ENCODE measurements at regions not wholly inside any gene's neighbourhood (a gene's known extent, or its start where the extent isn't known, plus 50 kb on each side); places are given as distances from the start of the nearest gene placed in this dataset.

DNA sequence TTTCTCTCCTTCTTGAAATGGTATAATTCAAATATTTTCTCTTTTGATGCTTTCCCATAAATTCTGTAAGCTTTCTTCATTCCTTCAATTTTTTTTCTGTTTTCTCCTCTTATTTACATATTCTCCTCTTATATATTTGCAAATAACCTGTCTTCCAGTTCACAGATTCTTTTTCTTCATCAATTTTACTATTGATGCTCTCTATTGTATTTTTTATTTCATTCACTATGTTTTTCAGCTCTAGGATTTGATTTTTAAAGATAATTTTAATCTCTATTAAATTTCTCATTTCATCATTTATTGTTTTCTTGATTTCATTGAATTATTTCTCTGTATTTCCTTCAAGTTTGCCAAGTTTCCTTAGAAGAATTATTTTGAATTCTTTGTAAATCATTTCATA, 54.0 kb upstream of the PRPS1L1 start:
- Histone ChIP-seq H3K4me1 (ENCODE audit: control insufficient read depth, insufficient read depth, low read length) (no peaks in the 10 kb centered on the region), H3K27me3 (replicated peaks; ENCODE audit: control insufficient read depth, insufficient read depth, low read length) (no peaks in the 10 kb centered on the region), H3K9me3 (ENCODE audit: control insufficient read depth, low read length) (peaks cover 27% of the 10 kb centered on the region), H3K9ac (ENCODE audit: low read length) (no peak overlapping the region), H3K4me3 (ENCODE audit: low read length) (no peak overlapping the region), H3K36me3 (ENCODE audit: control insufficient read depth, insufficient read depth, low read length, severe bottlenecking) (no peaks in the 10 kb centered on the region)
- no peak for DNase-seq (ENCODE audit: low read depth)

DNA sequence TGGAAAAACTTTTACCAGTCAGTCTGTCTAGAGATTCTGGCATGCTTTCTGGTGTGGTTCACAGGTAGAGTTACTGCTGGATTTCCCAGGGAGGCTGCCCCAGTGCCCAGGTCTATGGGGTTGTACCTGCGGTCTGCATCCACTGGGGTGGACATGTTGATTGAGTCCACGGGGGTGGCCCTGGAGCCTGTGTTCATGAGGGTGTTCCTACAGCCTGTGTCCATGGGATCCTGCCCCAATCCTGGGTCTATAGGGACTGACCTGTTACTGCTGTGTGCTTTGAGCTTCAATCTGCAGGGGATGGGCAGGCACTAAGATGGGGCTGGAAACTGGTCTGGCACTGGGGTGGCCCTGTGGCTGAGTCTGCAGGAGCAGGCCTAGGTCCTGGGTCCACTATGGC, 54.5 kb upstream of the PRPS1L1 start:
- H3K27me3 ChIP-seq (replicated peaks; ENCODE audit: control insufficient read depth, insufficient read depth, low read length), result no peaks in the 10 kb centered on the region
- no peak for DNase-seq (ENCODE audit: low read depth)
- no peak overlapping the region for H3K9ac ChIP-seq (ENCODE audit: low read length)
- H3K4me3 ChIP-seq (ENCODE audit: low read length), result no peak overlapping the region
- no peaks in the 10 kb centered on the region for H3K4me1 ChIP-seq (ENCODE audit: control insufficient read depth, insufficient read depth, low read length)
- H3K9me3 ChIP-seq (ENCODE audit: control insufficient read depth, low read length), result peaks cover 27% of the 10 kb centered on the region
- H3K36me3 ChIP-seq (ENCODE audit: control insufficient read depth, insufficient read depth, low read length, severe bottlenecking), result no peaks in the 10 kb centered on the region

DNA sequence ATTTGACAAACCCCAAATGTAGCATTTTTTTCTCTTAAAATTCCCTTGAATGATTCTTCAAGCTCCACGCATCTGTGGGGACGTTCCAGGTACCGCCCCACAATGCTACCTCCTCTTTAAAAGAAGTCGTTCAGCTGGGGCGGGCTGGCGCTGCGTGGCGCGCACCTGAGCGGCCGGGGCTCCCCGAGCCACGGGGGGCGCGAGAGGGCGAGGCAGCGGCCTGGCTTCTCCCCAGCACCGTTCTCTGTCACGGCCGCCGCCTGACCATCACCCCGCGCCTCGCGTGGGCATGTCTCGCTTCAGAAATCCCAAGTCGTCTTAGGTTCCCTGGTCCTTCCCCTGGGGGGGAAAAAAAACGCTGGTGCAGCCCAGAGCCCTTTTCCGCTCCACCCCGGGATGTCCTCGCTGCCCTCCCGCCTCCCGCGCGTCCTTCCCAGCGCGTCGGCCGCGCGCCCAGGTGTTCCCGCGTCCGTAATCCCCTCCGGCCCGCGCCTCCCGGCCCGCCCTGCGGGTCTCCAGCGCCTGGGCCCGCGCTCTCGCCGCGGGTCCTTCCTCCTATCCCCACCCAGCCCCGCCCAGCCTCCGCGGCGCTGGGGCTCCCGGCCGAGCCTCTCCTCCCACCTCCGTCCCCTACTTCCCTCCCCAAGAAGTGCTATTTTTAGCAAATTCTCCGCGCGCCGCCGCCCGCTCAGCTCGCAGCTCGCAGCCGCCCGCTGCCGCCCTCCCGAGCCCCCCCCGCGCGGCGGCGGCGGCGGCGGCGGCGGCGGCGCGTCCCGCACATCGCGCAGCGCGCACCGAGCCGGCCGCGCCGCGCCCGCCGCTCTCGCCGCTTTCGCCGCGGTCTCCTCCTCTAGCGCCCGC, 58.7 kb upstream of the PRPS1L1 start:
- H3K9me3 ChIP-seq (ENCODE audit: control insufficient read depth, low read length), result peaks cover 11% of the 10 kb centered on the region
- H3K9ac ChIP-seq (ENCODE audit: low read length), result peak overlapping the region; percentile 70
- no peaks in the 10 kb centered on the region for H3K36me3 ChIP-seq (ENCODE audit: control insufficient read depth, insufficient read depth, low read length, severe bottlenecking)
- peak; percentile 71 for DNase-seq (ENCODE audit: low read depth)
- no peaks in the 10 kb centered on the region for H3K4me1 ChIP-seq (ENCODE audit: control insufficient read depth, insufficient read depth, low read length)
- H3K4me3 ChIP-seq (ENCODE audit: low read length), result peak overlapping the region; percentile 85
- H3K27me3 ChIP-seq (replicated peaks; ENCODE audit: control insufficient read depth, insufficient read depth, low read length), result no peaks in the 10 kb centered on the region

DNA sequence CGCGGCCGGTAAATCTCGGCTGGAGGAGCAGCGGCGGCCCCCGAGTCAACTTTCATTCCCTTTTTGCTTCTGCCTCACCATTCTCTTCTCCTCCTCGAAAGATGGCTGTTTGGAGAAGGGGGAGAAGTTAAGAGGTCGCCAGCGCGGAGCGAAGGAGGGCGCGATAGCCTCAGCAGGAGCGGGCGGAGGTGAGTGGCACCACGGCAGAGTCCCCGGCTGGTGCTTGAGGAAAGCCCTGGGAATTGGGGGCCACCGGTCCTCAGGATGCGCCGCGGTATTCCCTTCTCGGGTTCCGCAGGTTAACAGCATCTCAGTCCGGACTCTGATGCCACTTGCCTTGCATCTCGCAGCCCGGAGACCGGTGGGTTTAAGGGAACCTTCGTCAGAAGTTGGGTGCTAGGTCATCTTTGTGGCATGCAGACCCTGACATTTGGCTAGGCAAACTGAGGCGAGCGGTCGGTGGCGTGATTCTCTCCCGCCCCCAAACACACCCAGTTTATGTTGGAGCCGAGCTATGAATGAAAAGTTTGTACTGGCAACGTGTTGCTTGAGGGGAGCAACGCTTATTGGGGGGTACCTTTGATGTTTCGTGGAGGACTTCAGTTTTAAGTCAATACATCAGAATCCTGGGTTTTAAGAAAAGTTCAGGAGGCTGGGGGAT, 59.5 kb upstream of the PRPS1L1 start:
- no peaks in the 10 kb centered on the region for H3K36me3 ChIP-seq (ENCODE audit: control insufficient read depth, insufficient read depth, low read length, severe bottlenecking)
- peaks cover 6% of the 10 kb centered on the region for H3K9me3 ChIP-seq (ENCODE audit: control insufficient read depth, low read length)
- no peaks in the 10 kb centered on the region for H3K27me3 ChIP-seq (replicated peaks; ENCODE audit: control insufficient read depth, insufficient read depth, low read length)
- H3K4me1 ChIP-seq (ENCODE audit: control insufficient read depth, insufficient read depth, low read length), result no peaks in the 10 kb centered on the region
- peak; percentile 51 for DNase-seq (ENCODE audit: low read depth)
- H3K4me3 ChIP-seq (ENCODE audit: low read length), result peak overlapping the region; percentile 85
- peak overlapping the region; percentile 62 for H3K9ac ChIP-seq (ENCODE audit: low read length)

DNA sequence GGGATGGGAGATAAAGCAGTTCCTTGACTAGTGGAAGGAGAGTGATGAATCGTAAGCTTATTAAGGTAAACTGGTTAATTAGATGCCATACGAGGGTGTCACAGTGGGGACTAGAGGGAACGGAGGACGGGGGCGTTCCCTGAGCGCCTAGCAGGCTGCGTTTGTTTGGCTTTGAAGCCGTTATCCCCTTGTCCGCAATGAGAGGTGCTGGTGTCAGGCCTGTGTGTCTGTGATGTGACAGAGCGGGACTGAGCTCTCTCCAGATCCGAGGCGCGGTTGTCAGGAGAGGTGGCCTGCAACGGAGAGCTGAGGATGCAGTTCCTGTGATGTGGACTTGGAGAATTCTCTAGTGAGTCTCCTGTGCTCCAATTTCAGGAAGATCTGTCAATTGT, 60.0 kb upstream of the PRPS1L1 start:
- no peaks in the 10 kb centered on the region for H3K36me3 ChIP-seq (ENCODE audit: control insufficient read depth, insufficient read depth, low read length, severe bottlenecking)
- peak overlapping the region; percentile 85 for H3K4me3 ChIP-seq (ENCODE audit: low read length)
- no peaks in the 10 kb centered on the region for H3K27me3 ChIP-seq (replicated peaks; ENCODE audit: control insufficient read depth, insufficient read depth, low read length)
- H3K4me1 ChIP-seq (ENCODE audit: control insufficient read depth, insufficient read depth, low read length), result no peaks in the 10 kb centered on the region
- H3K9me3 ChIP-seq (ENCODE audit: control insufficient read depth, low read length), result peaks cover under 1% of the 10 kb centered on the region
- DNase-seq (ENCODE audit: low read depth), result peak; percentile 18
- no peak overlapping the region for H3K9ac ChIP-seq (ENCODE audit: low read length)

DNA sequence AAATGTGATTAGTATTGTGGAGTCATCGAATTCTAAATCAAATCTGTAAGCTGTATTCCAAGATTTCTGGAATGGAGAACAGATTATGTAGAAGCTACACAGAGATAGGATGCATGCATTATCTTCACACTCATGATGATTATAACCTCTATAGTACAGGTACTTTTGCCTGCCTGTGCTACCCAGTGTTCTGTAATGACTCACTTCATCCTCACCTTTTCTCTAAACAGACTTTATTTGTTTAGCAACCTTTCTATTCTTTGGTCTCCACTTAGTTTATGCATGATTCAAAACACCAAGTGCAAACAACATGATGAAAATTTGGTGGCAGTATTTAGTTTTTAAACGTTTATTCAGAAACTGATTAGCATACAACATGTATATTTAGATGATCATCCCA, 68.4 kb upstream of the PRPS1L1 start:
- Histone ChIP-seq H3K27me3 (replicated peaks; ENCODE audit: control insufficient read depth, insufficient read depth, low read length) (no peaks in the 10 kb centered on the region), H3K9ac (ENCODE audit: low read length) (no peak overlapping the region), H3K9me3 (ENCODE audit: control insufficient read depth, low read length) (no peaks in the 10 kb centered on the region), H3K36me3 (ENCODE audit: control insufficient read depth, insufficient read depth, low read length, severe bottlenecking) (no peaks in the 10 kb centered on the region), H3K4me3 (ENCODE audit: low read length) (no peak overlapping the region), H3K4me1 (ENCODE audit: control insufficient read depth, insufficient read depth, low read length) (no peaks in the 10 kb centered on the region)
- no peak for DNase-seq (ENCODE audit: low read depth)

DNA sequence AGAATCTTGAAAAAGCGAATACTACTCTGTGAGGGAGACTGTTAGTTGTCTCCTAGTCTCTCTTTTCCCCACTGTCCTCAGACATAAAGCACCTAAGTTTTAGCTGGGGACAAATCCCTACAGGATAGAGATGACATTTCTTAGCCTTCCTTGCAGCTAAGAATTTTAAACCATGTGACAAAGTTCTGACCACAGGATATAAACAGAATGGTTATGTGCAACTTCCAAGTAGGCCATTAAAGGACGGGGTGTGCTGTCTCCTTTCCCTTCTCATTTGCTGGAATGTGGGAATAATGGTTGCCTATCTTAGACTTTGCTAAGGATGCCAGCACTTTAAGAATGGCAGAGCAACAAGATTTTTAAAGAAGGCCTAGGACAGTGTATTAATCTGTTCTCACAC, 74.9 kb upstream of the PRPS1L1 start:
- H3K9ac ChIP-seq (ENCODE audit: low read length), result no peak overlapping the region
- no peaks in the 10 kb centered on the region for H3K27me3 ChIP-seq (replicated peaks; ENCODE audit: control insufficient read depth, insufficient read depth, low read length)
- DNase-seq (ENCODE audit: low read depth), result no peak
- no peaks in the 10 kb centered on the region for H3K36me3 ChIP-seq (ENCODE audit: control insufficient read depth, insufficient read depth, low read length, severe bottlenecking)
- no peaks in the 10 kb centered on the region for H3K4me1 ChIP-seq (ENCODE audit: control insufficient read depth, insufficient read depth, low read length)
- H3K9me3 ChIP-seq (ENCODE audit: control insufficient read depth, low read length), result no peaks in the 10 kb centered on the region
- H3K4me3 ChIP-seq (ENCODE audit: low read length), result no peak overlapping the region

DNA sequence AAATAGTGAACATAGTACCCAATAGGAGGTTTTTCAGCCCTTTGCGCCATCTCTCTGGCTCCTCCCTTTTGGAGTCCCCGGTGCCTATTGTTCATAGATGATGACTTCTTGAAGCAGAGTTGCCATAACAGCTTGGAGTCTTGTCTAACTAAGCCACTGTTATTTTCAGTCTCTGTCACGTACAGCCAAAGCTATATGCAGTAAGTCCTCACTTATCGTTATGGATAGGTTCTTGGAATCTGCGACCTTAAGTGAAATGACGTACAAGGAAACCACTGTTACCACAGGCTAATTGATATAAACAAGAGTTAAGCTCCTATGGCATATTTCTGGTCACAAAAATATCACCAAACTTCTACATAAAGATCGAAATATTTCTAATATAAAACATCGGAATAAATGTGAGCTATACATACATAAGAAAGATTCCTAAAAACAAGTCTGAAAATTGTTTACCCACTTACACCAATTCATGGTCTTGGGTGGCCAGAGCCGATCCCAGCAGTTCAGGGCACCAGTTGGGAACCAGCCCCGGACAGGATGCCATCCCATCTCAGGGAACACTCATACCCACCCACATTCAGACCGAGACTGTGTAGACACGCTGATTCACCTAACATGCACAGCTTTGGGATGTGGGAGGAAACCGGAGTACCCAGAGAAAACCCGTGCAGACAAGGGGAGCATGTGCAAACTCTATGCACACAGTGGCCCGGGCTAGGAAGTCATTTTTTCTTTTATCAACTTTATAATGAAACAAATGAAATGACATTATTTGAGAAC, 76.0 kb upstream of the PRPS1L1 start:
- Histone ChIP-seq H3K9me3 (ENCODE audit: control insufficient read depth, low read length) (no peaks in the 10 kb centered on the region), H3K9ac (ENCODE audit: low read length) (no peak overlapping the region), H3K4me3 (ENCODE audit: low read length) (no peak overlapping the region), H3K36me3 (ENCODE audit: control insufficient read depth, insufficient read depth, low read length, severe bottlenecking) (no peaks in the 10 kb centered on the region), H3K27me3 (replicated peaks; ENCODE audit: control insufficient read depth, insufficient read depth, low read length) (no peaks in the 10 kb centered on the region), H3K4me1 (ENCODE audit: control insufficient read depth, insufficient read depth, low read length) (no peaks in the 10 kb centered on the region)
- no peak for DNase-seq (ENCODE audit: low read depth)

DNA sequence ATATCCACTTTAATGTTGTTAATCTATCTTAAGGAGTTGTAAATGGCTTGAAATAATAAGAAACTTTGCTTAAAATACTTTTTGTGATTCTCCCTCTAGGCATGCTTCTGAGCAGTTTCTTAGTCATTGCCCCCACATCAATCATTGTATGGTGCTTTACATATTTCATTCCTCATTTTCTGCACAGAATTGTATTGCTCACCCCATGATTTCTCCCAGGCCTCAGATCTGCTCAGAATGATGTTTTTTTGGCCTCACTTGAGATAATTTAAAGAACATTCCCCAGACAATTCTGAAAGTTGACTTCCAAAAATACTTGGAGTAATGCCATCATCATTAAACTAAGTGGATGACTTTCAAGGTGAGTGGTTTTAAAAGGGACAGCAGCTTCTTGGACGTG, 82.1 kb upstream of the PRPS1L1 start:
- no peak overlapping the region for H3K9ac ChIP-seq (ENCODE audit: low read length)
- H3K4me1 ChIP-seq (ENCODE audit: control insufficient read depth, insufficient read depth, low read length), result peaks cover 4% of the 10 kb centered on the region
- DNase-seq (ENCODE audit: low read depth), result peak; percentile 34
- H3K36me3 ChIP-seq (ENCODE audit: control insufficient read depth, insufficient read depth, low read length, severe bottlenecking), result no peaks in the 10 kb centered on the region
- H3K9me3 ChIP-seq (ENCODE audit: control insufficient read depth, low read length), result no peaks in the 10 kb centered on the region
- no peak overlapping the region for H3K4me3 ChIP-seq (ENCODE audit: low read length)
- no peaks in the 10 kb centered on the region for H3K27me3 ChIP-seq (replicated peaks; ENCODE audit: control insufficient read depth, insufficient read depth, low read length)

DNA sequence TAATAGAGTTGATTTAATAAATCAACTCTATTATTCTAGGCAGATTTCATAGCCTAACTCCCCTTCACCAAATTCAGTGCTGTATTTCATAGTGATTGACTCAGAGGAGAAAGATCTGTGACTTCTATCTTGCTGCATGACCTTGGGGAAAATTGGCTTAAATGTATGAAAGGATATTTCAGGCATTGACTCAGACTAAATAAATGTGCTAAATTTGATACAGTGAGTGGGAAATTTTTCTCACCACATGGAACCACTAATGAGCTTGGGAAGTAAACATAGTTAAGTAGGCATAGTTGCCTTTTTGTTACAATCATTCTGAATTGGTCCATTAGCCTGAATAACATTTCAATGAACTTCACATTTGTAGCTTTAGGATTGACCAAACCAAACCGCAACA, 89.0 kb upstream of the PRPS1L1 start:
- Histone ChIP-seq H3K9ac (ENCODE audit: low read length) (no peak overlapping the region), H3K36me3 (ENCODE audit: control insufficient read depth, insufficient read depth, low read length, severe bottlenecking) (no peaks in the 10 kb centered on the region), H3K4me3 (ENCODE audit: low read length) (no peak overlapping the region), H3K27me3 (replicated peaks; ENCODE audit: control insufficient read depth, insufficient read depth, low read length) (no peaks in the 10 kb centered on the region), H3K4me1 (ENCODE audit: control insufficient read depth, insufficient read depth, low read length) (no peaks in the 10 kb centered on the region), H3K9me3 (ENCODE audit: control insufficient read depth, low read length) (no peaks in the 10 kb centered on the region)
- DNase-seq (ENCODE audit: low read depth), result no peak

DNA sequence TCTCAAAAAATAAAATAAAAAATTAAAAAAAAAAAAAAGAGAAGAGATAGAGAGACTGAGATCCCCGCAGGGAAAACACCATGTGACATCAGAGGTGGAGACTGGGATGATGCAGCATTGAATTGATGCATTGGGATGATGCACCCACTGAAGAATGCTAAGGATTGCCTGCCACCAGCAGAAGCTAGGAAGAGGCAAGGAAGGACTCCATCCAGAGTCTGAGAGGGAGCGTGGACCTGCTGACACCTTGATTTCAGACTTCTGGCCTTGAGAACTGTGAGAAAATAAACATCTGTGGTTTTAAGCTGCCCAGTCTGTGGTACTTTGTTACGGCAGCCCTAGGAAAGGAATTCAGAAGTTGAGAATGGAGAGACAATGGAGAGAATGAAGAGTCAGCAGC, 89.8 kb upstream of the PRPS1L1 start:
- DNase-seq (ENCODE audit: low read depth), result peak; percentile 25
- Histone ChIP-seq H3K9me3 (ENCODE audit: control insufficient read depth, low read length) (no peaks in the 10 kb centered on the region), H3K4me1 (ENCODE audit: control insufficient read depth, insufficient read depth, low read length) (no peaks in the 10 kb centered on the region), H3K36me3 (ENCODE audit: control insufficient read depth, insufficient read depth, low read length, severe bottlenecking) (no peaks in the 10 kb centered on the region), H3K27me3 (replicated peaks; ENCODE audit: control insufficient read depth, insufficient read depth, low read length) (no peaks in the 10 kb centered on the region), H3K4me3 (ENCODE audit: low read length) (no peak overlapping the region), H3K9ac (ENCODE audit: low read length) (no peak overlapping the region)

Measured in adipocyte (in vitro differentiated cells).